RWPE1 (cell line): ENCODE measurements at regions not wholly inside any gene's neighbourhood (a gene's known extent, or its start where the extent isn't known, plus 50 kb on each side); places are given as distances from the start of the nearest gene placed in this dataset.
"Not testable (repeated sequence)": the region's sequence is repeated elsewhere in the genome, so short reads cannot be mapped to it uniquely, and the experiment has no call there.

ENCODE experiments used
- CTCF ChIA-PET: fragments of 350-600 bp; sonication (Branson Sonifier 250); formaldehyde crosslinking; extraction: SDS; loops from one replicate; lab custom pipeline; 2021; lab: Yijun Ruan, JAX
- POLR2A ChIA-PET: fragments of 400-600 bp; formaldehyde crosslinking; extraction: SDS; loops from one replicate; lab custom pipeline; 2020; ENCODE audit warnings: antibody characterized with exemption; ENCODE audit not compliant: low non-redundant PET; lab: Yijun Ruan, JAX
- DNase-seq: peaks from one replicate; pipeline ENCODE4 v3.0.0; 2012; ENCODE audit warnings: low spot score
- H3K27ac ChIP-seq: fragments of 450-650 bp; 2 replicates; pipeline ENCODE4 v1.5.1; 2017
- CTCF ChIP-seq: fragments of 450-650 bp; conservative IDR thresholded peaks from 2 replicates; pipeline ENCODE4 v1.5.1; 2017; ENCODE audit warnings: low read depth, mild to moderate bottlenecking

DNA sequence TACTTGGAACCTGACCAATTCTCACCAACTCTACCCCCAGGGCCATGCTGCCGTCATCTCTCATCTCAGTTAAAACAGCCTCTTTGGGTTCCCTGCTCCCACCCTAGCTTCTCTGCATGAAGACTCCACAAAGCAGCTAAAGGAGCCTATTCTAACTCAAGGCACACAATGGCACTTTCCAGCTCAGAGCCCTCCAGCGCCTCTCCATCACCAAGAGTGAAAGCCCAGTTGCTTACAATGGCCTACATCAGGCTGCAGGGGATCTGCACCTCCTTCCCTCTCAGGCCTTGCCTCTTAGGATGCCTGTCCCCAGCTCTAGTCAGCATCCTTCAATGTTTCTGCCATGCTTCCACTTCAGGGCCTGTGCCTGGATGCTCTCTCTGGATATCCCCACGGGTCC, 83.7 kb upstream of the GNAZ start:
- CTCF ChIA-PET: no interaction called here

DNA sequence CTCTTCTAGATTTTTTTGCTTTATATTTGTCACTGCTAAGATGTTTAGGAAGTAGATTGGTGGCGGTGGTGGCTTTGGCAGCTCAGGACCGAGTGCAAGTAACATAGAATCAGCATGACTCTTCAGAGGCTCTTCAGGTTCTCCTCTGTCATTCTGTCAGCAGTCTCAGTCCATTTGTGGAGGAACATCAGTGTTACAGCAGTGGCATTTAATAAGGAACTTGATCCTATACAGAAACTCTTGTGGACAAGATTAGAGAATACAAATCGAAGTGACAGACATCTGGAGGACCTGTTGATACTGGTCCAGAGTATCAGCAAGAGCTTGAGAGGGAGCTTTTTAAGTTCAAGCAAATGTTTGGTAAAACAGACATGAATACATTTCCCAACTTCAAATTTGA, 82.2 kb upstream of the GNAZ start:
- H3K27ac ChIP-seq: no peak overlapping the region
- ChIA-PET CTCF (no interaction called here), POLR2A (no interaction called here)
- no peak for TF ChIP-seq CTCF
- DNase-seq: no peak

More for the DNA sequence above, 83.7 kb upstream of the GNAZ start:
- POLR2A ChIA-PET: no interaction called here
- no peak for DNase-seq
- TF ChIP-seq CTCF: no peak
- H3K27ac ChIP-seq: no peak overlapping the region

DNA sequence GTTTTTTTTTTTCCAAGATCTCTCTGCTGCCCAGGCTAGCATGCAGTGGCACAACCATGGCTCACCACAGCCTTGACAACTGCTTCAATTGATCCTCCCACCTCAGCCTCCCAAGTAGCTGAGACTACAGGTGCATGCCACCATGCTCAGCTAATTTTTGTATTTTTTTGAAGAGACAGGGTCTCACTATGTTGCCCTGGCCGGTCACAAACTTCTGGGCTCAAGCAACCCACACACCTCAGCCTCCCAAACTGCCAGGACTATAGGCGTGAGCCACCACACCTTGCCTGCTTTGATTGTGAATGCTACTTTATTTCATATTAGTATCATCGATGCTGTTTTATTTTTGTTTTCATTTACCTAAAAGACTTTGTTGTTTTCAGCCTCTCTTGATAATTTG, 81.5 kb upstream of the GNAZ start:
- POLR2A ChIA-PET: no interaction called here
- CTCF ChIA-PET: no interaction called here
- no peak overlapping the region for H3K27ac ChIP-seq

DNA sequence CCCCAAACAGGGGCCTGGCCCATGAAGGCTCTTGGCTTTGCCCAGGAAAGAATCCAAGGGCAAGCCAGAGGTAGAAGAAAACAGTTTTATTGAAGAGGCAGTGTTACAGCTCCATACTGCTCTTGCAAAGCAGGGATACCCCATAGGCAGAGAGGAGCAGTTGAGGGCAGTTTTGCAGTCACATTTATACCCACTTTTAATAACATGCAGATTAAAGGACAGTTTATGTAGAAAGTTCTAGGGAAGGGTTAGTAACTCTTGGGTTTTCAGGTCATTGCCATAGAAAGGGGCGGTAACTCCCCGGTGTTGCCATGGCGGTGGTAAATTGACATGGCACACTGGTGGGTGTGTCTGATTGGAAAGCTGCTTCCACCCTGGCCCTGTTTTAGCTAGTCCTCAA, 80.5 kb upstream of the GNAZ start:
- ChIA-PET CTCF (no interaction called here), POLR2A (no interaction called here)
- DNase-seq: no peak
- no peak for TF ChIP-seq CTCF
- no peak overlapping the region for H3K27ac ChIP-seq

More for the DNA sequence above, 81.5 kb upstream of the GNAZ start:
- DNase-seq: no peak
- TF ChIP-seq CTCF: no peak

- H3K27ac ChIP-seq, POLR2A ChIA-PET, CTCF ChIA-PET: not testable (repeated sequence)
Measured at GRCh38 chr22:22990711-22991505, 79.4 kb upstream of the GNAZ start.

GRCh38 chr22:22992474-22992873, 77.8 kb upstream of the GNAZ start:
- POLR2A ChIA-PET: no interaction called here
- CTCF ChIA-PET: interaction anchor here (0.6 kb wide), 1 partner anchor 9 kb away, joined by 3 read pairs; no protein-coding TSS in a partner anchor
- no peak for TF ChIP-seq CTCF
- DNase-seq: no peak
- H3K27ac ChIP-seq: no peak overlapping the region

More at GRCh38 chr22:22990711-22991505, 79.4 kb upstream of the GNAZ start:
- DNase-seq: not testable (repeated sequence)

DNA sequence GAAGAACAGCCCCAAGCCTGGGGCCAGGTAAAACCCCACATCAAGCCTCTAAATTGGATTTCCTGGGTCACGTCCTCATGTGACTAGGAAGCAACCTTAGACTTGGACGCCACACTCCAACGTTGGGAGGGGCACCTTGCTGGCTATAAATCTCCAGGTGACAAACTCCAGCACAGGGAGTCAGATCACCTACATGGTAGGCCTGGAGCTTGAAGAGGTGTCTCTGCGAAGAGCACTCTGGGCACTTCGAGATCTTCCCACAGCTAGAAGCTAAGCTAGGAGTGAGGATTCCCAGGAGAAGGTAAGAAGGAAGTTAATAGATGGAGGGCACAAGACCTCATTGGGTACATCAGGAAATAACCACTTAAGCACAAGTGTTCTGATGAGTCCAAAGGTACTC, 77.1 kb upstream of the GNAZ start:
- DNase-seq: no peak
- POLR2A ChIA-PET: no interaction called here
- CTCF ChIA-PET: no interaction called here
- H3K27ac ChIP-seq: no peak overlapping the region
- TF ChIP-seq CTCF: no peak
